MM.1S (cell line): ENCODE measurements at regions not wholly inside any gene's neighbourhood (a gene's known extent, or its start where the extent isn't known, plus 50 kb on each side); places are given as distances from the start of the nearest gene placed in this dataset.

Source experiments
- CTCF ChIP-seq: fragments of 300-600 bp; sonication (generic); IDR thresholded peaks from 2 replicates; pipeline ENCODE4 v1.5.1; 2016; ENCODE audit warnings: antibody characterized with exemption, low read length, mixed read lengths
- EZH2 ChIP-seq: fragments of 300-600 bp; sonication (generic); optimal IDR thresholded peaks from 2 replicates; pipeline ENCODE3; 2017; ENCODE audit warnings: low read depth, mild to moderate bottlenecking, antibody characterized with exemption, low read length, mixed read lengths

- TF ChIP-seq CTCF, result no peak
- TF ChIP-seq EZH2, result no peak
These were observed 91.0 kb upstream of the ESR1 start for GRCh38 chr6:151716526-151716932.
